T47D (cell line): ENCODE measurements at regions not wholly inside any gene's neighbourhood (a gene's known extent, or its start where the extent isn't known, plus 50 kb on each side); places are given as distances from the start of the nearest gene placed in this dataset.
"Not testable (repeated sequence)": the region's sequence is repeated elsewhere in the genome, so short reads cannot be mapped to it uniquely, and the experiment has no call there.

Source experiments
- DNase-seq, 2 experiments: peaks; one replicate each; pipeline versions ENCODE4 v3.0.0 to v3.0.0-alpha.2; 2011 to 2012; ENCODE audit warnings: low read depth in 1 of 2, low spot score in 1 of 2
- JUND ChIP-seq: IDR thresholded peaks from 2 replicates; pipeline ENCODE4 v1.6.1; 2012; ENCODE audit warnings: low read depth
- in situ Hi-C: cut with HindIII; loops from 2 replicates; pipeline ENCODE4 v1.10.0; 2016; ENCODE audit warnings: low sequenced_read_pairs, low pct_unique_long_range_greater_than_20kb

DNA sequence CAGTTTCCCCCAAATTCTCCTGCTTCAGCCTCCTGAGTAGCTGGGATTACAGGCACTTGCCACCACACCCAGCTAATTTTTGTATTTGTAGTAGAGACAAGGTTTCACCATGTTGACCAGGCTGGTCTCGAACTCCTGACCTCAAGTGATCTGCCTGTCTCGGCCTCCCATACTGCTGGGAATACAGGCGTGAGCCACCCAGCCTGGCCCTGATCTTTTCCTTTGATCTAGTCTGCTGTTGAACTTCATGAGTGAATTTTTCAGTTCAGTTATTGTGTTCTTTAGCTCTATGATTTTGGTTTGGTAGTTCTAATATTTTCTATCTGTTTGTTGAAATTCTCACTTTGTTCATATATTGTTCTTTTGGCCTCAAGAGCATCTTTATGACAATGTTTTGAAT is 83.4 kb upstream of the RAP2C start:
- in situ Hi-C loops, DNase-seq: not testable (repeated sequence)

DNA sequence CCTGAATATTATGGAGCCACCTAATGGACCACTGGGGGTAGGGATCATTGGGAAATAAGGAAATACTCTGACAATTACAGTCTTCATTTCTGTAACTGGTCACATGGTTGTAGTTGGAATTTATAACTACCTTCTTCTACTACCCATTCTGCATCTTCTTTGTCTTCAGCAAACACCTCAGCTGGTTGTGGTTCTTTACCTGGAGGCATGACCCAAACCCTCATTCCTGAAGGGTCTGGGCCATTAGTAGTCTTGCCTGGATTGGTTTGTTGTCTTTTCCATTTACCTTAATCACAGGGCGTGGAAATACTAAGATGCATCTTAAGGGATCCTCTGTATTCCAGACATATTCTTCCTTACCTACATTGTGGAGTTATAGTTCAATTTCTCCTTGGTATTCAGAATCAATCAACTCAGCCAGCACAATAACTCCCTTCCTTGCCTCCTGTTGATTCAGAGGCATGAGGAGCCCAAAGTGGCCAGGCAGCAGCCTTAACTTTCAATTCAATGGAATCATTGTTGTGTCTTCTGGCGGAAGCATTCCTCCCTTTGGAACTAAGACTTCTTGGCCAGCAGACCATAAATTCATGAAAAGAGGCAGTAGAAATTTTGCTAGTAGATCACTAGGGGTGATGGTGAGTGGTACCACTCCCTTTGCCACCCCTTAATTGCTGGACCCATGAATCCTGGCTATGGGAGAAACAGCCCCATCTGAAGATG is 75.7 kb upstream of the RAP2C start:
- no peak for DNase-seq
- in situ Hi-C loops = no loop called here
- TF ChIP-seq JUND = no peak

DNA sequence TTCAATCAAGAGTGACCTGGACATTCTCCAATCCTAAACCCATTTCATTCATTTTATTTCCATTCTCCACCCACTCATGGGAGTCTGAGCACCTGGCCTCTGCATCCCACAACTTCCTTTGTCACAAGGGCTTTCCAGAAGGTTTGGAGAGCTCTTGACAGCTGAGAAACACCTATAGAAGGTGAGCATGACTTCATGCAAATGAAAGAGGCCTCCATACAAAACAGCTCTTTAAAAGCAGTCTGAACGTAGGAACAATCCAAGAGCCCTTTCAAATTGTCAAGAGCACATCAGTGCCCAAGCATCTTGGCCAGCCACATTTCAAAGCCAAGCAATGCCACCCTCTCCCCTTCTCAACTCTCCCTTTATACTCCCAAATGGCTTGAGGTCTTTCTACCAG is 74.9 kb upstream of the RAP2C start:
- no peak for TF ChIP-seq JUND
- in situ Hi-C loops = no loop called here
- DNase-seq = no peak

DNA sequence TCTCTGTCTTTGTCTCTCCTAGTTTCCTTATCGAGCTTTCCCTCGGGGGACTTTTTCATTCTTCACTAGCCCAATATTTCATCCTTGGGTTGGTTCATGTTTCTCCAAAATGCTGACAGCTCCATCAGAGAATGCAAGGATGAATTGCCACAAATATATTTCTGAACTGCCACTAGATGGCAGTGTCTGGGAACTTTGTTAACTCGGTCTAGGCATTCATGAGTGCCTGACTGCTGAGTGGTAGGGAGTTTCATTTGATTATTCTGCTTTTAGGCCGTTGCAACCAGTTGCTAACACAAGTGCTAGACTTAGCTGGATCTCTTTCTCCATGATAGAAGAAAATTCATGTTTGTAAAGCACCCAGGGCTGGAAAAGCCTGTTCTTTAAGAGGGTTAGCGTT is 73.5 kb upstream of the RAP2C start:
- in situ Hi-C loops = no loop called here
- no peak for TF ChIP-seq JUND
- DNase-seq = peak; percentile 24 to 62

DNA sequence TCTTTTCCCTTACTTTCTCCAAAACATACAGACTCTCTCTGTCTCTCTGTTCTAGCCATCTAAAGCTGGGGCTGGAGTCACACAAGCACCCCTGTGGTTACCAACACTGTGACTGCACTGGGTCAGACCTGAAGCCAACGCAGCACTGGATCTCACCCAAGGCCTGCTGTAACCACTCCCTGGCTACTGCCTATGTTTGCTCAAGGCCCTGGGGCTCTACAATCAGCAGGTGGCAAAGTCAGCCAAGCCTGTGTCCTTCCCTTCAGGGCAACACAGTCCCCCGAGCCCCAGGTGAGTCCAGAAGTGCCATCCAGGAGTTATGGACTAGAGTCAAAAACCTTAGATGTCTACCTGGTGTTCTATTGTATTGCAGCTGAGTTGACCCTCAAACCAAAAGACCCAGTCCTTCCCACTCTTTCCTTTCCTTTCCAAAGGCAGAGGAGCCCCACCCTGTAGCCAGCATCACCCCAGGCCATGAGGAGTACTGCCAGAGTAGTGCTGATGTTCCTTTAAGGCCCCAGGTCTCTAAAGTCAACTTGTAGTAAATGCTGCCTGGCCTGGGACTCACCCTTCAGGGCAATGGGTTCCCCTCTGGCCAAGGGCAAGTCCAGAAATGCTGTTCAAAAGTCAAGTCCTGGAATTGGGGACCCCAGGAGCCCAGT is 58.8 kb upstream of the RAP2C start:
- in situ Hi-C loops = no loop called here
- DNase-seq = no peak
- no peak for TF ChIP-seq JUND

DNA sequence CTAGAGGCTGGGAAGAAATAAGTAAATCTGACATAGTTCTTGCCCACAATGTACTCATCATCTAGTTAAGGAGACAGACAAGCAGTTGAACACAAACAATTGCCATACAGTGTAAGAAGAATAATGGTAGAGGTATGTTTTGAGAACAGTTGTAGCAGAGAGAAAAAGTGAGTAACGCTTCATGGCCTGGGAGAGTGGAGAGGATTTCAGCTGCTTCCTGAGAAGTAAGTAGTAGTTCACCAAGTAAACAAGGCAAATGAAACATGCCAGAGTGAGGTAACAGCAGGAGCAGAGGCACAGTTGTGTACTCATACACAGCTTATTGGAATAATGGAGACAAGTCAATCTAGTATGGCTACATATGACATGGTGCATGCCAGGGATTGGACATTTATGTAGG is 53.6 kb upstream of the RAP2C start:
- no peak for TF ChIP-seq JUND
- in situ Hi-C loops = no loop called here

DNA sequence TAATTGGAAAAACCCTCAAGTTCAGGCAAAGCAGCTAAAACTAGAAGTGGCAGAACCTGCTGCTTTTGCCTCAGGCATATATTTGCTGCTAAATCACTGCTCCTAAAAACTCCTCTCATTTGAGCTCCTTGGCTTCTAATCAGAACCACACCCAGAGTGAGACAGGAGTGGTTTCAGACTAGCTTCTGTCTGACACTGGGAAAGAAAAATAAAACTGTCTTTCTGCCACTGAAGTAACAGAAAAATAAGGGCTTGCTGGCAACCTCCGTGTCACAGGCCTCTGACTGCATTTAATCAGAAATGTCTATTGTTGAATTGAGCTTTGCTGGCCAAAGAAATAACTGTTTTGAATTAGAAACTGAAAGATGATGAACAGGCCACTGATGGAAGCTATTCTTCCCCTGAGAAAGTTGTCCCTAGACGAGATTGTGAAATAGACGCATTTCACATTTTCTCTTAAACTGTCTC is 52.1 kb upstream of the RAP2C start:
- in situ Hi-C loops = no loop called here
- no peak for TF ChIP-seq JUND
- DNase-seq = no peak

More for the DNA sequence above, 53.6 kb upstream of the RAP2C start:
- DNase-seq = no peak

DNA sequence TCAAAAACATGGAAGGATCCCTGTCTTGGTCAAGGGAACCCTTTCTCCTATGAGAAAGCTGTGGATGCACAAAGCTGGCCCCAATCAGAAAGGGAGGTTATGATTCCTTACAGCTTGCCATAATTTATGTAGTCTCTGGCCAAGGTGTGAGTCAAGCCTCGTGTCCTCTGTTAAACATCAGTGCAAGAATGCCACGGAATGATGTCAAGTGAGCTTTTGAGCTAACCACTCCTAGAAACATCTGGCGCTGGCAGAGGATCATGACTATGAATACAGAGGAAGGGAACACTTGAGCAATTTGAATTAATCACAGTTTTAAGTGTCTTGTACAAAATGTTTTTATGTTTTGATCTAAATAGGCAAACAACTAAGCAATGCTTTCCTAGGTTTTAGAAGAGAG is 51.5 kb upstream of the RAP2C start:
- no peak for TF ChIP-seq JUND
- DNase-seq = no peak
- in situ Hi-C loops = no loop called here

DNA sequence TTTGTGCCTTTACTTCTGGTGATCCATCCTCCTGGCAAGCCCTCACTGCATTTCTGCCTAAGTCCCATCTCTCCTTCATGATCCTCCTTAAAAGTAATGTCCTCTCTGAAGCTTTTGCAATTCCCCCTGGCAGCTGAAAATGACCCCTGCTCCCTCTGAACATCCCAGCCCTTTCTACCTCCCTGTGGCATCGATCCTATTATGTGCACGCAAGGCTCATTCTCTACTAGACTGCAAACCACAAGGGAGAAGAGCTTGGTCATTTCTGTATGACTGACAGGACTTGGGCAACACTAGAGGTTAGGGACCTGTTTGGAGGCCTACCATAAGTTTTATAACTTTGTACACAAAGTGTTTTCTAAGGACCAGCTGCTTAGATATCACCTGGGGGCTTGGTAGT is 50.8 kb upstream of the RAP2C start:
- no peak for TF ChIP-seq JUND
- no peak for DNase-seq
- in situ Hi-C loops = no loop called here
